ENCODE measurements at regions not wholly inside any gene's neighbourhood (a gene's known extent, or its start where the extent isn't known, plus 50 kb on each side); places are given as distances from the start of the nearest gene placed in this dataset.

DNA sequence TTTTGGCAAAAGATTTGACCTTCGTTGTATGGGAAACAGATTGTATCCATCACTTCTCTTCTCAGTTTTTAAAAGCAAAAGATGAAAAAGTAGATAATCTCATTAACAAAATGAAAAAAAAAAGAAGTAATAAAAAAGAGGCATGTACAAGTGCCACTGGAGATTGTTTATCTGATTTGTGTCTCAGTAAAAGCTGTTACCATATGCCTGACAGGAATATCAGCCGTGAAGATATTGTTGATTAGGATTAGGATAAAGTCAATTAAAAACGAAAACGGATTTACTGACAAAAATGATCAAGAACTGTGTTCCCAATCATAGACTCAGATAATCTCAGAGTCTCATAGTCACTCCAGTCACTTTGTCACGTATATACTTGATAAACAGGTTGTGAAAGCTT lies 842.1 kb upstream of the SLC10A2 start:
- TF ChIP-seq EZH2 (IDR thresholded peaks at IDR 0.05; ENCODE audit: borderline replicate concordance, low read length) (no peak), CTCF (IDR thresholded peaks at IDR 0.05; ENCODE audit: low read length) (no peak)
